K562 (cell line): ENCODE measurements at regions not wholly inside any gene's neighbourhood (a gene's known extent, or its start where the extent isn't known, plus 50 kb on each side); places are given as distances from the start of the nearest gene placed in this dataset.
"Not testable (repeated sequence)": the region's sequence is repeated elsewhere in the genome, so short reads cannot be mapped to it uniquely, and the experiment has no call there.

ENCODE experiments used
- ATAC-seq: fragments of 200-7000 bp; cut with Tn5 transposase; 3 replicates; pipeline ENCODE4 v1.9.1; 2020; ENCODE audit warnings: moderate library complexity
- BruUV-seq: library from RNA; stranded (reverse); fragments of 400-500 nt; replicated peaks from 2 replicates; lab custom pipeline; 2021; lab: Mats Ljungman, UMichigan
- CTCF ChIA-PET: fragments of 300-600 bp; formaldehyde crosslinking; extraction: SDS; loops from one replicate; lab custom pipeline; 2021; ENCODE audit warnings: low intra/inter-chr PET ratio; lab: Yijun Ruan, JAX
- POLR2A ChIA-PET: fragments of 300-600, 350-650 bp; sonication (Branson Sonifier 250); formaldehyde crosslinking; extraction: SDS; loops from one replicate; lab custom pipeline; 2021; ENCODE audit warnings: antibody characterized with exemption, inconsistent platforms; lab: Yijun Ruan, JAX
- DNase-seq, 4 experiments: peaks; one replicate each; pipeline versions ENCODE4 v3.0.0 to v3.0.0-alpha.2; 2011 to 2018; ENCODE audit warnings: low spot score in 3 of 4, mixed read lengths in 3 of 4; ENCODE audit errors: extremely low read depth in 1 of 4
- FAIRE-seq: peaks from 2 replicates; lab custom pipeline; 2011; peaks lifted over from hg19 to GRCh38; lab: Jason Lieb, UNC
- H2AFZ ChIP-seq: 2 replicates; pipeline ENCODE4 v1.6.0; 2011; ENCODE audit warnings: low read depth, low read length, control low read depth, inconsistent platforms
- H3K27ac ChIP-seq: fragments of 200-600 bp; 3 replicates; pipeline ENCODE4 v1.8.0; 2011; ENCODE audit warnings: low read depth, mild to moderate bottlenecking, control low read depth, inconsistent platforms, low read length, moderate library complexity, mixed read lengths; ENCODE audit errors: extremely low read depth
- H3K27me3 ChIP-seq, 2 experiments: fragments of 300-600 bp in 1 of 2; 2 replicates in 1 of 2; 3 replicates in 1 of 2; pipeline versions ENCODE4 v1.6.0 to v1.8.0; 2011; ENCODE audit warnings: inconsistent platforms in 2 of 2, low read length in 2 of 2, mild to moderate bottlenecking in 1 of 2, mixed read lengths in 1 of 2, moderate library complexity in 1 of 2; ENCODE audit not compliant: control insufficient read depth in 2 of 2, insufficient read depth in 2 of 2
- H3K36me3 ChIP-seq: fragments of 300-600 bp; 3 replicates; pipeline ENCODE4 v1.8.0; 2011; ENCODE audit warnings: mild to moderate bottlenecking, low read length, inconsistent platforms; ENCODE audit not compliant: control insufficient read depth, insufficient read depth
- H3K4me1 ChIP-seq, 2 experiments: fragments of 200-600 bp in 1 of 2; replicated peaks in 1 of 2; 2 replicates in 1 of 2; 3 replicates in 1 of 2; pipeline versions ENCODE4 v1.5.1 to v1.8.0; 2011; ENCODE audit warnings: inconsistent platforms in 2 of 2, low read length in 2 of 2, mild to moderate bottlenecking in 1 of 2, mixed read lengths in 1 of 2, moderate library complexity in 1 of 2; ENCODE audit not compliant: control insufficient read depth in 2 of 2, insufficient read depth in 2 of 2
- H3K4me2 ChIP-seq: 2 replicates; pipeline ENCODE4 v1.6.1; 2011; ENCODE audit warnings: low read length, control low read depth, inconsistent platforms, mixed read lengths; ENCODE audit not compliant: insufficient read depth
- H3K4me3 ChIP-seq: fragments of 200-600 bp; sonication (generic), shearing (Covaris generic); 2 replicates; pipeline ENCODE4 v1.5.1; 2016; ENCODE audit warnings: control low read depth, inconsistent platforms
- H3K79me2 ChIP-seq: fragments of 200-600 bp; 3 replicates; pipeline ENCODE4 v1.8.0; 2011; ENCODE audit warnings: low read length, inconsistent platforms; ENCODE audit not compliant: control insufficient read depth, insufficient read depth
- H3K9ac ChIP-seq, 2 experiments: 2 replicates each; pipeline versions ENCODE4 v1.6.0 to v1.6.1; 2011; ENCODE audit warnings: low read depth in 2 of 2, low read length in 2 of 2, control low read depth in 1 of 2, inconsistent platforms in 1 of 2, mild to moderate bottlenecking in 1 of 2, mixed read lengths in 1 of 2; ENCODE audit not compliant: insufficient read depth in 1 of 2
- H3K9me1 ChIP-seq: one replicate; pipeline ENCODE4 v1.6.0; 2011; ENCODE audit warnings: inconsistent platforms, mild to moderate bottlenecking, low read length, moderate library complexity; ENCODE audit not compliant: control insufficient read depth, insufficient read depth
- H3K9me3 ChIP-seq: replicated peaks from 2 replicates; pipeline ENCODE4 v1.5.1; 2011; ENCODE audit warnings: low read depth, low read length, inconsistent platforms; ENCODE audit not compliant: control insufficient read depth, insufficient read depth
- H4K20me1 ChIP-seq: replicated peaks from 2 replicates; pipeline ENCODE4 v1.6.1; 2011; ENCODE audit warnings: low read length, inconsistent platforms, mixed read lengths; ENCODE audit not compliant: control insufficient read depth, insufficient read depth
- BCOR ChIP-seq: fragments of 450-650 bp; IDR thresholded peaks from 2 replicates; pipeline ENCODE4 v1.6.1; 2016
- RBM25 ChIP-seq: fragments of 200-400 bp; formaldehyde crosslinking; IDR thresholded peaks from 2 replicates; pipeline ENCODE4 v1.6.1; 2018; ENCODE audit warnings: low read length, low read depth, moderate library complexity; ENCODE audit not compliant: severe bottlenecking
- ZNF146 ChIP-seq: IDR thresholded peaks from one replicate; pipeline ENCODE4 v1.6.1; 2018; ENCODE audit warnings: missing compliant biosample characterization; ENCODE audit not compliant: unreplicated experiment
- WGBS: fragments of 100-300 bp; shearing (Covaris generic); methylation state at CpG from one replicate; pipeline ENCODE4 v1.1.6; 2016; ENCODE audit warnings: low coverage, mixed read lengths; ENCODE audit not compliant: insufficient coverage; ENCODE audit errors: missing lambda C conversion rate; 5-methylcytosine and 5-hydroxymethylcytosine counted together
- in situ Hi-C: fragments of 300-500 bp; cut with MboI; formaldehyde crosslinking; loops from 4 replicates; pipeline ENCODE4 v1.15.0; 2018; ENCODE audit warnings: inconsistent platforms, mixed read lengths
- intact Hi-C: fragments of 100-400 bp; cut with micrococcal nuclease; formaldehyde crosslinking; loops from 2 replicates; pipeline ENCODE4 v1.14.2; 2022

GRCh38 chr6:20275837-20276236 is 63.6 kb upstream of the MBOAT1 start:
- H3K9ac ChIP-seq, H4K20me1 ChIP-seq, H3K9me3 ChIP-seq, H3K79me2 ChIP-seq, H3K36me3 ChIP-seq, BruUV-seq, FAIRE-seq, POLR2A ChIA-PET, H3K4me2 ChIP-seq, intact Hi-C loops, ATAC-seq, H3K4me3 ChIP-seq, CTCF ChIA-PET, H2AFZ ChIP-seq, DNase-seq, H3K27me3 ChIP-seq, H3K9me1 ChIP-seq, H3K27ac ChIP-seq: not testable (repeated sequence)
- H3K4me1 ChIP-seq: peaks cover 0 to 23% of the 10 kb centered on the region in 2 experiments; a peak in 4 of 5 replicates
- peak; percentile 48 for TF ChIP-seq BCOR
- peak; percentile 69 for TF ChIP-seq RBM25
- peak; percentile 96 for TF ChIP-seq ZNF146 (CRISPR knock-in tag)
- WGBS: 76% methylated on average over 2 of the region's 2 CpGs
- in situ Hi-C loops: loop anchor here (10.0 kb wide), 1 partner anchor 151 kb away; no protein-coding TSS in a partner anchor

GRCh38 chr6:20277724-20278123 is 65.5 kb upstream of the MBOAT1 start:
- peaks cover 0 to 12% of the 10 kb centered on the region in 2 experiments; a peak in 3 of 5 replicates for H3K4me1 ChIP-seq
- H3K4me3 ChIP-seq, CTCF ChIA-PET, H3K4me2 ChIP-seq, H3K9me1 ChIP-seq, H3K79me2 ChIP-seq, H3K9ac ChIP-seq, DNase-seq, H3K9me3 ChIP-seq, H3K27me3 ChIP-seq, H4K20me1 ChIP-seq, H3K27ac ChIP-seq, BruUV-seq, intact Hi-C loops, ATAC-seq, FAIRE-seq, H3K36me3 ChIP-seq: not testable (repeated sequence)
- in situ Hi-C loops: loop anchor here (10.0 kb wide), 1 partner anchor 153 kb away; no protein-coding TSS in a partner anchor
- H2AFZ ChIP-seq: peak overlapping the region; percentile 28; the same call in 1 of the 2 replicates
- POLR2A ChIA-PET: interaction anchor here (0.9 kb wide), 1 partner anchor 16 kb away, joined by 3 read pairs; no protein-coding TSS in a partner anchor
- WGBS: 54% methylated on average over 4 of the region's 6 CpGs
